Dermis blood vessel endothelial cell (primary cell): ENCODE measurements at regions not wholly inside any gene's neighbourhood (a gene's known extent, or its start where the extent isn't known, plus 50 kb on each side); places are given as distances from the start of the nearest gene placed in this dataset.

Experiments
- DNase-seq: peaks from one replicate; pipeline ENCODE4 v3.0.0; 2010

GRCh38 chr13:111971891-111972780 is 94.8 kb upstream of the SOX1 start:
- DNase-seq = no peak

GRCh38 chr13:111973186-111973585 is 93.8 kb upstream of the SOX1 start:
- no peak for DNase-seq

GRCh38 chr13:111973605-111974340 is 93.2 kb upstream of the SOX1 start:
- no peak for DNase-seq

- DNase-seq = no peak
Observed at GRCh38 chr13:111974341-111974640, 92.7 kb upstream of the SOX1 start.

GRCh38 chr13:111975539-111976473 is 91.1 kb upstream of the SOX1 start:
- no peak for DNase-seq

GRCh38 chr13:111976474-111977178 is 90.3 kb upstream of the SOX1 start:
- DNase-seq = no peak

GRCh38 chr13:111977179-111977506 is 89.8 kb upstream of the SOX1 start:
- DNase-seq = no peak

GRCh38 chr13:111978546-111978945 is 88.4 kb upstream of the SOX1 start:
- no peak for DNase-seq

GRCh38 chr13:111980146-111980929 is 86.6 kb upstream of the SOX1 start:
- DNase-seq = no peak

GRCh38 chr13:111981006-111981405 is 85.9 kb upstream of the SOX1 start:
- no peak for DNase-seq

GRCh38 chr13:111981446-111982165 is 85.3 kb upstream of the SOX1 start:
- no peak for DNase-seq

GRCh38 chr13:111984349-111984748 is 82.6 kb upstream of the SOX1 start:
- DNase-seq = no peak

- no peak for DNase-seq
Observed at GRCh38 chr13:111990362-111990761, 76.6 kb upstream of the SOX1 start.

GRCh38 chr13:111992911-111993310 is 74.0 kb upstream of the SOX1 start:
- no peak for DNase-seq

- no peak for DNase-seq
Observed at GRCh38 chr13:111993691-111994090, 73.3 kb upstream of the SOX1 start.

- no peak for DNase-seq
Observed at GRCh38 chr13:111994578-111994977, 72.4 kb upstream of the SOX1 start.

GRCh38 chr13:111999352-111999751 is 67.6 kb upstream of the SOX1 start:
- no peak for DNase-seq

GRCh38 chr13:112000888-112001287 is 66.1 kb upstream of the SOX1 start:
- DNase-seq = no peak

- DNase-seq = no peak
Observed at GRCh38 chr13:112001571-112001970, 65.4 kb upstream of the SOX1 start.

- no peak for DNase-seq
Observed at GRCh38 chr13:112003396-112003795, 63.6 kb upstream of the SOX1 start.

- DNase-seq = no peak
Observed at GRCh38 chr13:112003941-112004340, 63.0 kb upstream of the SOX1 start.
